Body of pancreas (tissue), 4 donors: ENCODE measurements at regions not wholly inside any gene's neighbourhood (a gene's known extent, or its start where the extent isn't known, plus 50 kb on each side); places are given as distances from the start of the nearest gene placed in this dataset.

Experiments
- CTCF ChIP-seq, 7 experiments: fragments of 450-650 bp in 4 of 7; fragments of 200-600 bp in 3 of 7; sonication (generic) in 3 of 7; IDR thresholded peaks; one replicate each; pipeline ENCODE4 v1.5.1; 2016 to 2019; ENCODE audit warnings: antibody characterized with exemption in 7 of 7
- POLR2A ChIP-seq, 3 donors: fragments of 450-650 bp; IDR thresholded peaks; one replicate each; pipeline ENCODE4 v1.6.1; 2016; ENCODE audit warnings: antibody characterized with exemption in 3 of 3, mild to moderate bottlenecking in 2 of 3

GRCh38 chr12:92432724-92433441, 269.9 kb upstream of the PLEKHG7 start:
- TF ChIP-seq POLR2A (IDR thresholded peaks at IDR 0.05) (no peak), CTCF (IDR thresholded peaks at IDR 0.05) (no peak)
